ENCODE measurements at regions not wholly inside any gene's neighbourhood (a gene's known extent, or its start where the extent isn't known, plus 50 kb on each side); places are given as distances from the start of the nearest gene placed in this dataset.

DNA sequence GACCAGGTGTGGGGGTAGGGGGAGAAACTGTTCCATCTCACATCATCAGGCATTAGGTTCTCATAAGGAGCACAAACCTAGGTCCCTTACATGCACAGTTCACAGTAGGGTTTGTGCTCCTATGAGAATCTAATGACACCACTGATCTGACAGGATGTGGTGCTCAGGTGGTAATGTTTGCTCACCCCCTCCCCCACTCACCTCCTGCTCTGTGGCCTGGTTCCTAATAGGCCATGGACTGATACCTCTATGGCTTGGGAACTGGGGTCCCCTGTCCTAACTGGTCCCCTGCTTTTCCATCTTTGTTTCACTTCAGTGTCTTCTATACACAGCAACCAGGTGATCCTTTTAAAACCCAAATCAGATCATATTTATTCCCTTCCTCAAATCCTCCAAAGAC is 267.8 kb downstream of the TNS1 start:
- TF ChIP-seq CTCF (IDR thresholded peaks at IDR 0.05): no peak
- no peak for TF ChIP-seq MAX (IDR thresholded peaks at IDR 0.05; ENCODE audit: low read depth)
- no peak for TF ChIP-seq PBX3 (IDR thresholded peaks at IDR 0.05)
- TF ChIP-seq RCOR1 (IDR thresholded peaks at IDR 0.05; ENCODE audit: low read length): no peak
- TF ChIP-seq JUND (IDR thresholded peaks at IDR 0.05): no peak
- no peak for TF ChIP-seq RAD21 (IDR thresholded peaks at IDR 0.05; ENCODE audit: low read length)
- TF ChIP-seq EZH2phosphoT487 (IDR thresholded peaks at IDR 0.05; ENCODE audit: borderline replicate concordance, low read depth): no peak
- TF ChIP-seq GATA2 (CRISPR knock-in tag; IDR thresholded peaks at IDR 0.05): no peak
- TF ChIP-seq IRF3 (IDR thresholded peaks at IDR 0.05; ENCODE audit: low read depth, low read length): no peak
- TF ChIP-seq SMC3 (IDR thresholded peaks at IDR 0.05; ENCODE audit: low read depth, low read length): no peak
- TF ChIP-seq GABPA (IDR thresholded peaks at IDR 0.05; ENCODE audit: low read depth): no peak
